HG03280 (cell line): ENCODE measurements at regions not wholly inside any gene's neighbourhood (a gene's known extent, or its start where the extent isn't known, plus 50 kb on each side); places are given as distances from the start of the nearest gene placed in this dataset.
A peak's percentile ranks its signal among the peaks of the same experiment; 100 is the strongest.

Experiments
- ATAC-seq: cut with Tn5 transposase; IDR thresholded peaks from one replicate; pipeline ENCODE4 v1.9.1; 2021; ENCODE audit warnings: mild to moderate bottlenecking, moderate library complexity; ENCODE audit not compliant: unreplicated experiment

DNA sequence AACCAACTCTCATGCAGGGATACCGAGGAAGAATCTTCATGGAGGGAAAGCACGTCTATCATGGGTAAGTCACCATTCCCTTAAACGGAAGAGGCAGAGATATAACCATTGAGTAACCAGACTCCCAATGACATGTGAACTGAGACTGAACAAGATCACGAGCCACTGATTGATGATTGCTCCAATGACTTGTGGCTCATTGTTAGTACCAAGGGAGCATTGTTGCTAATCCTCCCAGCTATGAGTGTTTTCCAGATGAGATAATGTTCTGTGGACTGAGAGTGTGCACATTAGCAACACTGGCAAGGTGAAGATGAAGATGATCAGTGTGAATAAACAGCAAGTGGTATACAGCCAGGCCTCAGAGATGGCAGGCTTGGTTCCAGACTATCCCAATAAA lies 219.2 kb upstream of the MAP3K1 start:
- ATAC-seq = no peak

DNA sequence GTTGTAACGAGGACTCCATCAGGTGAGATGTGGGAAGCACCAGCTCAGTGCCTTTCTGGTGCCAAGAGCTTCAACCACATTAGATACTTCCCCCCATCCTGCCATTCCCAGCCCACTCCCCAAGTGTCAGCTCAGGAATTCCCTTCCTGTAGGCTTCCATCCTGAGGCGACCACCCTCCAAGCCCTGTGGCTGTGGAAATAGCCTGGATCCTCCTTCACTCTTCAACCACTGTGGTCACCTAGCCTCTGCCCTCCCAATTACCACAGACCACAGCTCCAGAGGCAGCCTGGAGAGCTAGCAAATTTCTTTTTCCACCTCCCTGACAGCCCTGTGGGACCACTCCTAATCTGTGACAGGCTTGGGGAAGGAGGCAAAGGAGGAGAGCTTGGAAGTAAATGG lies 219.8 kb upstream of the MAP3K1 start:
- ATAC-seq = no peak

DNA sequence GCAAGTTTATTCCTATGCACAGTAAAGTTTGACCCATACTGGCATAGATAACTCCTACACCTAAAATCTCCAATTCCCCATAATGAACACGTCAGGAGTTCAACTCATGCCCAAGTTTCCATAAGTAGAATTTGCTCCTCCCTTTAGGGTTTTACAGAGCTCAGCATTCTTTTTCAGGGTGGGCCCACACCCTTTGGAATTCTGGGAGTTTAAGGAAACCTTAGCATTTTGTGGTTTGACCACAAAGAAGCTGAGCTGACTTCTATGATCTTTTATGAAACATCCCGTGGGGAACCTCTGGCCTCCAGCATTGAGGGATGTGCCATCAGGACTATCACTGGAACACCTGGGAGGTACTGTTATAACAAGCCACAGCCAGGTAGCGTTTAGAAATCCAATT lies 220.6 kb upstream of the MAP3K1 start:
- no peak for ATAC-seq

DNA sequence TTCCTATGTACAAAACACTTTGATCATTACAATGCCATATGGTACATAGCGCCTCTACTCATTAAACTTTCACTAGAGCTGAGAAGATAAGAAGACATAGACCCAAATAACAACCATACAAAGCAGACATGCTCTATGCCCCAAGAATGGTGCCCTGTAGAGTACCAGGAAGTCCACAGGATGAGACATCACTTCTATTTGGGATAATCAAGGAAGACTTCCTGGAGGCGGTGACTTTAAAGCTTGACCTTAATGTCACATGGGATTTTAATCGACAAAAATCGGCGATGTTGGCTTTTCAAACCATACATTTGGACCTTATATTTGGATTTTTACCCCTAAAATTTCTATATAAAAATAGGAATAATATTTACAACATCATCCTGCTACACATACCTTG lies 224.3 kb upstream of the MAP3K1 start:
- ATAC-seq = no peak

DNA sequence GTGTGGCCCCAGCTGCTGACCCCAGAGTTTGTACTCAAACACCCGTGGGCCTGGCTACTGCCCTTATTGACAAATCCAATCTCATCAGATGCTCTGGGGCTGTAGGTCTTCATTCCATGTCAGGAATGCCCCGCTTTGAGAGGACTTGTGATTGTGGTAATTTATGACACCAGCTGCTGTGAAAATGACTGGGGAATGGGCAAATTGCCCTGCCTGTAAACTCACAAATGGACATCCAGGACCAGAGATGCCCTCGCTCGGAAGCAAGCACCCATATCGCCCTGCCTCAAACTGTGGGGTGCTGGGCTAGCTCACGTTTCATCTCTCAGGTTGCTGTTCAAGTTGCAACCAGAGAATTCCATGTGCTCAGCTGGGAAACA lies 225.9 kb upstream of the MAP3K1 start:
- no peak for ATAC-seq

DNA sequence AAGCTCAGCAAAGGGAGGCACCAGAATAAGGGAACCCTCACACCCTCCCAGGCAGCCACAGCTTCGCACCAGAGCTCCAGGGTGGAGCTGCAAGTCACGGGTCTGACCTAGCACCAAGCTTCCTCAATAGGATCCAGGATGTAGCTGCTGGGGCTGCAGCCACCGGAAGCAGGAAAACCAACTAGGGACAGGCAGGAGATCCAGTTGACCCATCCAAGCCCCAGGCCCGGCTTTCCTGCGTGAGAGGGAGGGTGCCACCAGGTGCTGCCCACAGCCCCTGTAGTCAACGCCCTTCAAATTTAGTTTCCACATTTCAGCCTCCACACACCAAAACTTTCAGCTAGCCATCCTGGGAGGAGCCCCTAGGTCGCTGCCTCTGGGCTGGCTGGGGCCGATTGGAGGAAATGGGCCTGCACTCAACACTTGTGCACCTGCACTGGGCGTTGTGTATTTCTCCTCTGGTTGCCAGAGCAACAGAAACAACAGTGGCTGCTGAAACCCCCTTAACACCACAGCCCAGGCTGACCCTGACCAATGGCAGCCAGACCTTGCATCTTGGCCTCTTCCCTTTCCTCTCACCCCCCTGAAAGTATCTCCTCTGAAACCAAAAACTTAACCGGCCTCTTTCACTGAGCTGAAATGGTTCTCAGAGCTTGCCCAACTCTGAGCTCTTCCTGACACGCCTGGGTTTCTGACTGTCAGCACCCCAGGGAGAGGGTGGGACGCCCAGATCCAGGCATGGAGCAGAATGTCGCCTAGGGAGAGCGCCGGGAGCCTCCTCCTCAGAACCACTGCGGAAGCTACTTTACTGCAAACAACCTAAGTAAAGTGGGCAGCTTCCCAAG lies 226.5 kb upstream of the MAP3K1 start:
- ATAC-seq = peak; percentile 99

DNA sequence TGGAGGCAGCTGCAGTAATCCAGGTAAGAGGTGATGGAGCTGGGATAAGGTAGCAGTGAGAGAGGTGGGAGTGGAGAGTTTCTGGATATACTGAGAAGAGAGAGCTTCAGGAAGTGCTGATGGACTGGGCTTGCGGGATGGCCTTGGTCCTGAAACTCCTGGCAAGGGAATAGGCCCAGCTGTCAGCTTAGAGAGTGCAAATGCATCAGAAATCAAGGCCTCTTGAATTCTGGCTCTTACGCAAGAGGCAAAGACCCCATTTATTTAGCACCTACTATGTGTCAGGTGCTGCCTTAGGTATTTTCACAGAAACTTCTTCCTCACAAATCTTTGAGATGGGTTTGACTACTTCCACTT lies 227.2 kb upstream of the MAP3K1 start:
- ATAC-seq = no peak

DNA sequence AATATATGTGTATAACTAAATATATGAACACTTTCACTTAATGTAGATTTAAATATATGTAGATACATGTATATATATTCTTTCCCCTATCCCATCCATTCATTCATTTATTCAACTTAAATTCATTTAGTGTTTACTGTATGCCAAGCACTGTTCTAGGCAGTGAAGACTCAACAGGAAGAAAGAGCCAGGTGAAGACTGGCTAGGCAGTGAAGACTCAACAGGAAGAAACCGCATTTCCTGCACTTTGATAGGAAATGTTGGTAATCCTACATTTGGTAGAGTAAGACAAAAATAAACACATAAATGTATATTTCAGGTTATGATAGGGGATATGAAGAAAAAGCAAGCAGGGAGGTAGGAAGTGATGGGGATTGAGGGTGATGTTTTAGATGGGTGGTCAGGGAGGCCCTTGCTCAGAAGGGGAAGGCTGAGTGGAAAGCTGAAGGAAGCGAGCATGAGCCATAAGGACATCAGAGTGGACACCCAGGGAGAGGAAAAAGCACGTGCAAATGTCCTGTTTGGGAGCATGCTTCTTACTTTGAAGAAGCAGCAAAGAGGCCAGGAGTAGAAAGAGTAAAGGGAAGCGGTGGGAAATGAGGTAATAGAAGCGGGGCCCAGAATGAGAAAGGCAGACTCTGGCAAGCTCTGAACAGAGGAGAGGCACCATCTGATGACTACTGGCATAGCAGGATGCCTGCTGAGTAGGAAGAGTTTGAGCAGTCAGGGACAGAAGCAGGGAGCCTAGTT lies 227.8 kb upstream of the MAP3K1 start:
- no peak for ATAC-seq

DNA sequence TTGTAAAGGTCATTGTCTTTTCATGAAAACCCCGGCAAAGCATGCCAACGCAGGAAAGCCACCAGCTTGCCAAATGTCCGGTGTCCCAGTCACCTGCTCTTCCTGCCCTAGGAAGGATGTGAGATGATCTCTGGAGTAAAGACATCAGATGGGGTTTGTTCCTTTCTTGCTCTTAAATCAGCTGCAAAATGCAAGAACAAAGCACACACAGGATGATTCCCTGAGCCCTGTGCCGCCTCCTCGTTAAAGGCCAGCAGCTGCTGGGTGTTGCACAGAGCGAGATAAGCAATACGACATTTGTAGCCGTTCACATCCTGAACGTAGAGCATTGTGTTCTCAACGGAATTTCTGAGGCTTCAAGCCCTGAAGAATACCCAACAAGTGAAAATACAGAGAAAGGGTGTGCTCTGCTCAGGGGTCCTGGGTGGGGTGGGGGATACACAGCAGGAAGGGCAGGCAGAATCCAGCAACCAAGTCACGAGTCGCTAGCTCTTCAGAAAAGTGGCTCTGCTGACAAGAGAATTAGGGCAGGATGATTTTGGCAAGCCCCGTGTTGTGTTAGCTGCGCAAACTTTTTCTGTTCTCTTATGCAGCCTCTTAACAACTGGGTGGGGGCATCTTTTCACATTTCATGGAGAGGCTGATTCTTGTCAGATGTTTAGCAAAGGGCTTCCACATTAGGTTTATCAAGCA lies 229.2 kb upstream of the MAP3K1 start:
- ATAC-seq = no peak

DNA sequence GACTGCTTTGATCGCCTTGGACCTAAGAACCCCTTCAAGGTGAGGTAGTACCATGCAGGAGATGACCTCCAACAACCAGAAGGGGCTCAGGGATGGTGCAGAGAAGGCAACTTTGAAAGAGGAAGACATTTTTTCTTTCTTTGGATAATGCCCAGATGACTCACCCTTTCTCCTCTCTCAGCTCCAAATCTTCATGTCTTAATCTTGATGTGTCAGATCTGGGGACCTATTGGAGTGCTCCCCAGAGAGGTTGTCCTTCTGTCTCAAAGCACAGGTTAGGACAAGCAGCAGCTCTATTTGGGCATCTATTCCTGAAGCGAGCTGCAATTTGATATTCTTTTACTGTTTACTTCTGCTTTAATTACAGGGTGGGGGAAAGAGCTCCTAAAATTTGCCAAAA lies 229.9 kb upstream of the MAP3K1 start:
- no peak for ATAC-seq

DNA sequence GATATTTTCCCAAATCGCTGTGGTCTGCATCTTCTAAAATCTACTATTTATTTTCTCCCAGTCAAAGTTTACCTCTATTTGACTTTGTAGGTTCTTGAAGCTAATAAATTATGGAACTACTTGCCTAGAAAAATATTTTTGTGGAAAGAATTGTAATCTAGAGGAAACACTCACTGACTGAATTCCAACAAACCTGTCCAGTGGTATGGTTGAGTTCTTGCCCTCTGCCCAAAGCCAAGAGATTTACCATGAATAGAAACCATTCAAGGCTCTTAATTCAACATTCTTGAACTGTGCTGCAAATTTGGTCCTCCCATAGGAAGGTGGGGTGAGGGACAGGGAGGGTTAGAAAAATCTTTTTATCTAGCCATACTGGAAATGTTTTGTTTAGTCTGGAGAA lies 233.9 kb upstream of the MAP3K1 start:
- ATAC-seq = no peak

DNA sequence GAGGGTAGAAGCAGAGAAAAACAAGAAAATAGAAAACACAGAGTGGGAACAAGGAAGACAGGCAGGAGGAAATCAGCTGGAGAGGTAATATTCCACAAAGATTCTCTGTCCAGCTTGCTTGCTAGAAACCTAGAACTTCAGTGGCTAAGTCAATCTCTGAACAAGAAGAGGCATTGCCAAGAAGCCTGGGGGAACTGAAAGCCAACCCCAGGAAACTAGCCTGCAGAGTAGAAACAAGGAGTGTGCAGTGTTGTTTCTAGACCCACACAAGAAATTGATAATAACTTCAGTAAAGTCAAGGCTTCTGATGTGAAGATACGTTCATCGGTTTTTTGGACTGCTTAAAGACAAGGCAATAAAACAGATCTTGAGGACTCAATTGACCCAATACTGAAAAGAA lies 234.5 kb upstream of the MAP3K1 start:
- ATAC-seq = no peak

DNA sequence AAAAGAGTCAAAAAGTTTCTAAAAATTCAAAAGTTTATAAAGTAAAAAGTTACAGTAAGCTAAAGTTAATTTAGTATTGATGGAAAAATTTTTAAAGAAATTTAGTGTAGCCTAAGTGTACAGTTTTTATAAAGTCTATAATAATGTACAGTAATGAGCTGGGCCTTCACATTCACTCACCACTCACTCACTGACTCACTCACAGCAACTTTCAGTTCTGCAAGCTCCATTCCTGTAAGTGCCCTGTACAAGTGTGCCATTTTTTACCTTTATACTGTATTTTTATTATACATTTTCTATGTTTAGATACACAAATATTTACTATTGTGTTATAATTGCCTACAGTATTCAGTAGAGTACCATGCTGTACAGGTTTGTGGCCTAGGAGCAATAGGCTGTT lies 239.5 kb upstream of the MAP3K1 start:
- ATAC-seq = no peak

DNA sequence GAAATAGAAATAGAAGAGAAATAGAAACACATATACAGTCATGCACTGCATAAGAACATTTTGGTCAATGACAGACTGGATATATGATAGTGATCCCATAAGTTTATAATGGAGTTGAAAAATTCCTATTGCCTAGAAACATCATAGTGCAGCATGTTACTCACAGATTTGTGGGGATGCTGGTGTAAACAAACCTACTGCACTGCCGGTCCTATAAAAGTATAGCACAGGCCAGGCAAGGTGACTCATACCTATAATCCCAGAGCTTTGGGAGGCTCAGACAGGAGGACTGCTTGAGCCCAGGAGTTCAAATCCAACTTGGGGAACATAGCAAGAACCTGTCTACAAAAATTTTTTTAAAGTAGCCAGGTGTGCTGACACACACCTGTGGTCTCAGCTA lies 240.6 kb upstream of the MAP3K1 start:
- ATAC-seq = no peak

DNA sequence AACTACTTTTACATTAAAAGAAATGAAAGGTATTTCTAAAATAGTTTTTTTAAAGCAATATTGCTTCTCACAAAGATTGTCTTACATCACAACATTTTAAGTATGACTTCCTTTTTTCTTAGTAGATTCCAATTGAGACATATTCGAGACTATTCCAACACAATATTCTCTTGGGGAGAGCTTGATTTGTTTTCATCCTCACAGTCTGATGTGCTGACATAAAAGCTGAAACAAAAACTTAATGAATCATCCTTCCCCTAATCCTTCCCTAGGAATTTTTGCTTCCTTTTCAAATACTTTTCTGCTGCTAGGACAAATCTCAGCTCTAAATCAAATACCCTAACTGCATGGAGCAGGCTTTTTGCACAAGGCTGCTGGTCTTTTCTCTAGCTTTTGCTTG lies 245.8 kb upstream of the MAP3K1 start:
- no peak for ATAC-seq

DNA sequence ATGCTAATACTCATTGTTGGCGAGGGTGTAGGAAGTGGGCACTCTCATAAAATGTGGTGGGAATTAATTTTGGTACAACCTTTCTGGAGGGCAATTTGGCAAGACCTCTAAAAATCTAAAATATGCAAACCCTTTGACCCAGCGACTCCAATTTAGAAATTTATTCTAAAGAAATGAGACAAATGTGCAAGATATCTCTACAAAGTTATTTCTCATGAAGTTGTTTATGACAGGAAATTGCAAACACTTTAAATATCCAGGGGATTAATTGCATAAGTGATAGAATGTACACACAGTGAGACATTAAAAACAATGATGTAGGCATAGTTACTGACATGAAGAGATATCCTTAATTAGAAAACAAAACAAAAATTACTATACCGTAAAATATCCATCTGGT lies 246.3 kb upstream of the MAP3K1 start:
- no peak for ATAC-seq

DNA sequence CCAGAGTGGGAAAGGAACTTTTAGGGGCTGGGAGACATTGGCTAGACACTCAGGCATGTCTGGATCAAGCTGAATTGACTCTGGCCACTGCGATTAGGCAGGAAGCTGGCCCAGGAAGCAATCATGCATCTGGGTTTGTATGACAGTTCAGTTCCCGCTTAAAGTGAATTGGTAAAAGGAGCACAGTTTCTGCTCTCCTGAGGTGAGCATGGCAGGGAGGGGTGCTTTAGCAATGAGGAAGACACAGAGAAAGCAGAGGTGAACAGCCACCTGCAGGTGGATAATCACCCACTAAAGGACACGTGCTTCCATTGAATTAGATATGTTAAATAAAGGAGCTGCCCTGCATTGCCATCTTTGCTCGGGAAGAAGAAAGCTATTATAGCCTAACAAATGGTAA lies 248.1 kb upstream of the MAP3K1 start:
- no peak for ATAC-seq

DNA sequence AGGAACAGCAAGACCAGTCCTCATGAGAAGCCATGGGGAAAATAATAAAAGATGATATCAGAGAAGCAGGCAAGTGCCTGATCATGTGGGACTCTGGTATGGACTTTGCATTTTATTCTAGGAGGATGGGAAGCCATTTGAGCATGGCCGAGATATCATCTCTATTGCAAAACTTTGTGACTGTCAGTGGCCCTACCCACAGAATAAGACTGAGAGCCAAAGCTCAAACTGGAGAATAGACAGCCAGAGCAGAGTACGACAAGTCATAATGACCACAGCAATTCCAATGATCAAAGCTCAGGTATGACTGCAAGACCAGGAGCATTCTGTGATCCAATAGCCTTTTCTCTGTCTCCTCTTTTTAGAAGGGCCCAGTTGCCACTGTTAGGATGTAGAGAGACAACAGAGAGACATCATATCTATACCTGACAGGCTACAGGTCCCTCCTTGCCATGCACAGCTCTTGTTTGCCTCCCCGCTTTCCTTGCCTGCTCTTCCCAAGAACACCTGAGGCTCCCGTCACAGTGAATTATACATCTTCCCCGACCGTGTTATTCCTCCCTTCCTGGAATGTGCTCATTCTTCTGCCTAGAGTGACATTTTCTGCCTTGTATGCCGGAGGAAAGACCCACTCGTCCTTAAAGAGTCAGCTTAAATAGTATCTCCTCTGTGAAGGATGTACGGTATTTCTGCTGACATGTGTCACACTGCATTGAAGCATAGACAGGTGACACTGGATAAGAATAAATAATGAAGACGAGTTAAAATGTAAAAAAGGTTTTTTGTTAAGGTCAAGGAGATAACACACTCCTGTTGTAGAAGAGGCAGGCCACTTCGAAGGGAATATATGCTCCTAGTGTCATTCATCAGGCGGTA lies 248.7 kb upstream of the MAP3K1 start:
- ATAC-seq = no peak

DNA sequence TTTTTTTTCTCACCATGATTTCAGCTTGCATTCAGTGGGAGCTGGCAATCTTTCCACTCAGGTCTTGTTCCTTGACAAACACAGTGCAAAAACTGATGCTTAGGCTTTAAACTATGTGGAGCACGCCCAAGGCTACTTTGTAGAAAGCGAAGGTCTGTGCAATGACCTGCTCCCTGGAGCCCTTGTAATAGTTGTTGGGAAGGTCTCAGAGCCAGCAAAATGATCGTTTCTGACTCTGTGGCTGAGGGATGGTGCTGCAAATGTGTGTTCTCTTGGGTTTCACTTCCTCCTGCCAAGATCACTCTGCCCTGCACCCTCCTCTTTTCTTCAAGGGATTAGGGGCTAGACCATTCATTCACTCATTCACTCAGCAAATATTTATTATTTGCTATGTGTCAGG lies 249.7 kb upstream of the MAP3K1 start:
- peak; percentile 92 for ATAC-seq

DNA sequence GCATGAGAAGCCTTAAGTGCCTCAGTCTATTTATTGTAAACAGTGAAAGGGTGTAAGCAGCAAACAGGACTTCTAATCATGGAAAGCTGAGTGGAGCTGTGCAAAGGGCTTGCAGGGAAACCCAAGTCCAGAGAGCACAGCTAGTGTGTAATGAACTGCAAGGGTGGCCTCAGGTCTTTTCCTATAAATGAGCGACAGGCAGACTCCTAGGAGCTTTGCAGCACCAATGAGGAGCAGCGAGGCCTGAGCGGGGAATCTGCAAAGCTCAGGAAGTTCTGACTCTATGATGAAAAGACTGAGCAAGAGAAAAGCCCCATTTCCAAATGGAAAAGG lies 250.1 kb upstream of the MAP3K1 start:
- ATAC-seq = no peak
